A204.1 (cell line): ENCODE measurements at regions not wholly inside any gene's neighbourhood (a gene's known extent, or its start where the extent isn't known, plus 50 kb on each side); places are given as distances from the start of the nearest gene placed in this dataset.

Experiments
- FAIRE-seq: peaks from 2 replicates; lab custom pipeline; 2012; peaks lifted over from hg19 to GRCh38; lab: Jason Lieb, UNC

GRCh38 chr19:31715249-31715945 is 366.2 kb upstream of the TSHZ3 start:
- FAIRE-seq = no peak

GRCh38 chr19:31716826-31717225 is 367.6 kb upstream of the TSHZ3 start:
- no peak for FAIRE-seq

- FAIRE-seq = no peak
These were observed 368.2 kb upstream of the TSHZ3 start for GRCh38 chr19:31717269-31717923.

GRCh38 chr19:31718032-31718431 is 368.8 kb upstream of the TSHZ3 start:
- no peak for FAIRE-seq

DNA sequence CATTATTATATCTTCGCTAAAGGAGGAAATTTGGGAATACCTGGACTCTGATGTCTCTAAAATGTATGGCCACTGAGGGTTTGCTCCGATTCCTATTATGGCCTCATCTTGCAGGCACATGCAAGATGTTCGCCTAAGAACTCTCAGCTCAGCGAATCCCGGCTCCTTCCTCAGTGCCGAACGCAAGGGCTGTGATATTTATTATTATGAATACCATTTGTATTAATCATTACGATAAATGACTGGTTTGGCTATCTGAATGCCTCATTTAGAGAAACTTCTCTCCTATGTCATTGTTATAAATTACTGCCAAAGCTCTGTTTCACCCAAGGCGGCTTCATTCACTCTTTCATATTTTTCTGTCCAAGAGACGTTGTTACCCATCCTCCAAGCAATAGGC is 369.7 kb upstream of the TSHZ3 start:
- FAIRE-seq = no peak

GRCh38 chr19:31723101-31723500 is 373.9 kb upstream of the TSHZ3 start:
- FAIRE-seq = no peak

DNA sequence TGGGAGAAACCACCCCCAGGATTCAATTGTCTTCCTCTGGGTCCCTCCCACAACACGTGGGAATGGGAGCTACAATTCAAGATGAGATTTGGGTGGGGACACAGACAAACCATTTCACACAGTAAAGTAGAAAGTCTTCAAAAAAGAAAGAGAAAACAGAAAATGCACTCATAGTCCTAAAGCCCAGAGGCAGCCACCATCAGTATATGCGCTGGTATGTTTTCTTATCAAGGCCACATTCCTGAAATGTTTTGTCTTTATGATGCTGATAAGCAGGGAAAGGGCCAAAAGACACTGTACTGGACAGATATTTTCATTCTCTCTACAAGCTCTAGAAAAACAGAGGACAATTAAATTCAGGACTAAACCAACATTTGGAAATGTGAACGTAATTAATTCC is 375.8 kb upstream of the TSHZ3 start:
- FAIRE-seq = no peak

DNA sequence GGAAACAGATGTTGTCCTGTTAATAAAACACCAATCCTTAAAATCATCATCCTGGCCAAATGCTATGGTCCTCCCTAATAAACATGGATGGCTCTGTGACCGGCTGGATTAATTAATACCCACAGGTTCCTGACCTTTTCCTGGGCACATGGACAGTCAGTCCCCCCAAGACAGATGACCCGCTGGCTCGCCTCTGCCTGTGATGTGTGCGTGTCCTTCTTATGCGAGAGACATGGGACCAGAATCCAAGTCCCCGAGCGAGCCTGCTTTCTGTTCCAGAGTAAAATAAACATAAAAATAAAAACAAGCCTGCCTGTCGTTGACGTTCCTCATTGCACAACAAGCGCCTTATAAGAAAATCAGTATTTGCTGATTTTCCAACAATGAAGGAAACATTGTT is 378.3 kb upstream of the TSHZ3 start:
- FAIRE-seq = no peak

DNA sequence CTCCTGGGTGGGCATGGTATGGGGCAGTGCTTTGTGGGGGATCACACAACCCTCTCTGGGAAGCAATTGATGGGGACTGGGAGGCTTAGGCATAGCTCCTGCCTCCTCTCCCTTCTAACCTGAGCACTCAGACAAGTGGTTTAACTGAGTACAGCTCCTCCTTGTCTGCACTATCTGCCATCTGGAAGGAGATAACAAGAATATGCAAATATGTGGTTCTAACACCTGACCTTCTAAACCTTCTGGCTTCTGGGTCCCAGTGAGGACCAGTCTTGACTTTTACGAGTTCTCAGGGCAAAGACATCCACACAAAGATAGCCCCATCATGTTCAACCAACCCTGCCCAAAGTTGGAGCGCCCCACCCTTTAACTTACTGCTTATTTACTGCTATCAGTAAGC is 381.0 kb upstream of the TSHZ3 start:
- FAIRE-seq = no peak

DNA sequence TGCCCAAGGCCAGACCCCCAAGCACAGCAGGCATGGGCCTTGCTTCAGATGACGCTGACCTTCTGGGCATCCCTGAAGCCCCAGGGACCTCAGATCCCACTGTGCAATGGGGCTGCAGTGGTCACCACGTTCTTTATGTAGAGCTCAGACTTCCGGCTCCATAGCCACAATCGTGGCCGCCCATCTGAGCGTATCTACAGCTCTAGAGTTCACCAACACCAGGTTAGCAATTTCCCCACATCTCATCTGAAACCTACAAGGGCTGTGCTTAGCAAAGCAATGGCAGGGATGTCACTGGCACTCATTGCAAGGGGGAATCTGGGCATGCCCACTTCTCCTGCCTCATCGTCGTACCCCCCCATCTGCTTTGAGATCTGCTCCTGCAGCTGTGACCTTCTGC is 384.4 kb upstream of the TSHZ3 start:
- FAIRE-seq = no peak

- FAIRE-seq = no peak
These were observed 393.0 kb upstream of the TSHZ3 start for GRCh38 chr19:31742249-31742648.

GRCh38 chr19:31745731-31746130 is 396.5 kb upstream of the TSHZ3 start:
- FAIRE-seq = no peak

DNA sequence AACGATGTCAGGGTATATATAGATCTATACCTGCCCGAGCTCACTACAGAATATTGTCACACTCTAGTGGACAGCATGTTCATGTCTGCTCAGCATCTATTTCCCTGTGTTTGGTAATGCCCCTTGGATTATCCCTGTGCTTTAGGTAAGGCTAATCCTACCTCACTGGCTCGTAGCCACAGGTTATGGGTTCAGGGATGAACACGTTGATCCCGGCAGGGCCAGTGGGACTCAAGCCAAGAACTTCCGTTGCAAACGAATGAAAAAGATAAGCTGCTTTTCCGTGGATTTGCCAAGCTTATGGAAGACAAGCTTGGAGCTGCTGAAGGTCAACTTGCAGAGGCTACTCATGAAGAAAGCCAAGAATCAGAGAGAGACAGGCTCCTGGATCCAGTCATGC is 400.0 kb upstream of the TSHZ3 start:
- FAIRE-seq = no peak

DNA sequence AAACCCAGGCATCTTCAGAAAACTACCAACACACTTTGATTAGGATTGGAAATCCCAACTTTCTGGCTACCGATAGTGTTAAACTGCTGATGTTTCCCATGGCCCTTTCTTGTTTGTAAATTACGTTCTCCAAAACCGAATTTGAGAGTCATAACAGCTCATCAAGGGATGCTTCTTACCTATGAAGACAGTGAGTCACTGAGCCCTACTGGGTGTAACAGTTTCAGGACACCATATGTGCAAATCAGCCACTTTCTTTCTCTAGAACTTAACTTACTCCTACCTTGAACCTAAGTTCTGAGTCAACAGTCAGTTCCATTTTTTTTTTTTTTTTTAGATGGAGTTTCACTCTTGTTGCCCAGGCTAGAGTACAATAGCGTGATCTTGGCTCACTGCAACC is 410.1 kb upstream of the TSHZ3 start:
- FAIRE-seq = no peak

- no peak for FAIRE-seq
These were observed 412.2 kb upstream of the TSHZ3 start for GRCh38 chr19:31761281-31761913.

GRCh38 chr19:31770223-31770622 is 421.0 kb upstream of the TSHZ3 start:
- no peak for FAIRE-seq

DNA sequence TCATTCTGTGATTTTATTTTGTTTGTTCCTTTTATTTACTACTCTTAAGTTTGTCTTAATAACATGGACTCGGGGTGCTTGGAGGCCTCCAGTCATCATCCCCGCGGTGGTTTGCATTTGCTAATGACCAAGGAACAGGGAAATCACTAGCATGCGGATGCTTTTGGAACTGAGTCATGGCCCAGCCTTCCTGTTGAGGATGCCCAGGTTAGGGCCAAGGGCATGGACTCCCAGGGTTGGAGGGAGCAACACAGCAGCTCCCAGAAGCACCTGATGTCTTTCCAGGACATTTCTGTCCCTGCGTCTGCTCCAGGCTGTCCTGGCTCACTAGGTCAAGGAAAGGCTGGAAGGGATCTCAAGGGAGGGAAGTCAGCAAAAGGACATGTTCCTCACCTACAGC is 423.7 kb upstream of the TSHZ3 start:
- no peak for FAIRE-seq

GRCh38 chr19:31781542-31781941 is 432.3 kb upstream of the TSHZ3 start:
- FAIRE-seq = no peak

DNA sequence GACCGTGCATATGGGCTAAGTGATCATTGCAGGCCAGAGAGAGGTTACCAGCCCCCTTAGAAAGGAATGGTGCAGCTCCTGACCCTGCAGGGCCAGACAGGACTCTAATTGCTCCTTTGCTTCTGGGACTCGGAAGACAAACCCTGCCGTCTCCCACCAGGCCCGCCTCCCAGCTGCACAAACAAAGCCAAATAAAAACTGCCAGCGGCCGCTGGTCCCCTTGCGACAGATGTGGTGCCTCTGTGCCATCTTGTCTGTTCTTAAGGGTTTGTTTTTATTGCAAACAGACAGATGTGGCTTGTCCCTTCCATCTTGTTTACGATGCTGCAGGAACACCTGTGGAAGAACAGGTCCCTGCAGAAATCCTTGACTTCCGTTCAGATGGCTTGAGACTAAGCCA is 434.4 kb upstream of the TSHZ3 start:
- no peak for FAIRE-seq

DNA sequence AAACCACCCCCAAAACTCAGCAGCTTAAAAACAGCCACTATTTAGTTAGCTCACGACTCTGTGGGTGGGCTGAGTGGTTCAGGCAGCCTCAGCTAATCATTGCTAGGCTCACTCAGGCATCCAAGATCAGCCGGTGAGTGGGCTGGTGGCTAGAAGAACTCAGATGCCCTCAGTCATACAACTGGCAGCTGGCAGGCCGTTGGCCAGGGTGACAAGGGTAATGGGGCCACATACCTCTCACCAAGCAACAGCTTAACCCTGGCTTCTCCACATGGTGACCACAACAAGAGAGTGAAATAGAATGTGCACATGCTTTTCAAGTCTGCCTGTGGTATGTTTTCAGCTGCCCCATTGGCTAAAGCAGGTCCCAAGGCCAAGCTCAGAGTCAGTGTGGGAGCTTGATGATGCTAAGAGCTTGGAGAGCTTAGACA is 435.4 kb upstream of the TSHZ3 start:
- no peak for FAIRE-seq

GRCh38 chr19:31801611-31802010 is 452.4 kb upstream of the TSHZ3 start:
- no peak for FAIRE-seq

DNA sequence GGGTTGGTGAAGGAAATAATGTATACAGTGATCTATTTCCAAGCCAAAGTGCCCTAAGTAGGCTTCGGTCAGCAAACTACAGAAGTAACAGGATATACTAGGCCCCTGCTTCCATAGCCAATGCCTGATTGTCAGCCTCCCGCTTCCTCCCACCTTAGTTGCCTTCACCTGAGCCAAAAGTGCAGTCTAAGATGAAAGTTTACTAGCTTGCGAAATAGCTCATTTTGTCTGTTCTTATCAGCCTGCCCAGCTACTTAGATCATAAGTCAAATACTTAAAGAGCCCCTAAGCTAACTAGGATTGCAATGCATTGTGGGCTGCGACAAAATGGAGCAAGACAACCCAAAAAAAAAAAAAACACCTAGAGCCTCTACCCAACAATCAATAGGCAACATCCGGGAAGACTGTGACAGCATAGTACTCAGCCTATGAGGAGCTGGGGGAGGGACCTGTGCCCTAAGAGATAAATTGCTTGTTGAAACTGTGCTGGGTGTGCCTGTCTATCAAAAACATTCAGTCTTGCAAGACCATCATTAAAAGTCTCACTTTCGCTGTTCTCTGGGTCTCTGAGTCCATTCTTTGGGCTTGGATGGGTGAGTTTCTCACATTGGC is 454.7 kb upstream of the TSHZ3 start:
- no peak for FAIRE-seq

- no peak for FAIRE-seq
These were observed 455.4 kb upstream of the TSHZ3 start for GRCh38 chr19:31804668-31805067.
